Thoracic aorta (tissue), 2 donors: ENCODE measurements at regions not wholly inside any gene's neighbourhood (a gene's known extent, or its start where the extent isn't known, plus 50 kb on each side); places are given as distances from the start of the nearest gene placed in this dataset.

Source experiments
- ATAC-seq: fragments of 150-250 bp; one replicate; pipeline ENCODE4 v1.8.0; 2017; ENCODE audit warnings: low read depth; ENCODE audit not compliant: insufficient number of reproducible peaks, low FRiP score
- DNase-seq: peaks from one replicate; pipeline ENCODE4 v3.0.0-alpha.2; 2020; ENCODE audit warnings: low spot score
- H3K27ac ChIP-seq, 2 donors: fragments of 200-600 bp; sonication (generic); 1 replicate in 1 of 2; 2 replicates in 1 of 2; pipeline ENCODE4 v1.5.1; 2016; ENCODE audit warnings: mild to moderate bottlenecking in 2 of 2, moderate library complexity in 2 of 2
- H3K27me3 ChIP-seq: fragments of 200-600 bp; sonication (generic); replicated peaks from 2 replicates; pipeline ENCODE4 v1.6.0; 2016; ENCODE audit warnings: mild to moderate bottlenecking; ENCODE audit not compliant: insufficient read depth
- H3K36me3 ChIP-seq: fragments of 200-600 bp; sonication (generic); one replicate; pipeline ENCODE4 v1.5.1; 2016
- H3K4me1 ChIP-seq, 2 donors: fragments of 200-600 bp; sonication (generic); 1 replicate in 1 of 2; 2 replicates in 1 of 2; pipeline versions ENCODE4 v1.5.1 to v1.6.0; 2016; ENCODE audit warnings: low read depth in 2 of 2, mild to moderate bottlenecking in 1 of 2; ENCODE audit not compliant: control insufficient read depth in 1 of 2
- H3K4me3 ChIP-seq: fragments of 200-600 bp; sonication (generic); 2 replicates; pipeline ENCODE4 v1.5.1; 2016; ENCODE audit warnings: mild to moderate bottlenecking
- H3K9me3 ChIP-seq: fragments of 200-600 bp; sonication (generic); 2 replicates; pipeline ENCODE4 v1.5.1; 2016
- TF ChIP-seq, protein P1 (sequence below): fragments of 200-600 bp; sonication (generic); IDR thresholded peaks from one replicate; pipeline ENCODE4 v1.5.1; 2019; ENCODE audit warnings: antibody characterized with exemption

DNA sequence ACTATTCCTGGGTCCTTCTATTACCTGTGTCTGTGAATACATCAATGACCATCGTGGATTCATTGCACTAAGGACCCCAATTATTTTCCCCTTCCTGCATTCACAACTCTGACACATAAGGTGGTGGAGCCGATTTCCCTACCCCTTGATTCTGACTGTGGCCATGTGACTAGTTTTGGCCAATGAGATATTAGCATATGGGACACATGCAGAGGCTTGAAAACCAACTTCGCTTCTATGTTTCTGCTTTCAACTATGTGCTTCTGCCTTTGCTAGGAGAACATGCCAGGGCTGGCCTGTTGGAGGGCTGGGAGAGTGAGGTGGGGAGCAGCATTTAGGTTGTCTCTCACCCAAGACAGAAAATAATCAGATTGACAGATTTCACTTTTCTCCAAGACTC lies 483.1 kb upstream of the JAG1 start:
- H3K27me3 ChIP-seq: no peaks in the 10 kb centered on the region
- no peak overlapping the region for H3K27ac ChIP-seq
- H3K4me3 ChIP-seq: no peak overlapping the region
- no peak for ATAC-seq
- TF ChIP-seq, protein P1, sequence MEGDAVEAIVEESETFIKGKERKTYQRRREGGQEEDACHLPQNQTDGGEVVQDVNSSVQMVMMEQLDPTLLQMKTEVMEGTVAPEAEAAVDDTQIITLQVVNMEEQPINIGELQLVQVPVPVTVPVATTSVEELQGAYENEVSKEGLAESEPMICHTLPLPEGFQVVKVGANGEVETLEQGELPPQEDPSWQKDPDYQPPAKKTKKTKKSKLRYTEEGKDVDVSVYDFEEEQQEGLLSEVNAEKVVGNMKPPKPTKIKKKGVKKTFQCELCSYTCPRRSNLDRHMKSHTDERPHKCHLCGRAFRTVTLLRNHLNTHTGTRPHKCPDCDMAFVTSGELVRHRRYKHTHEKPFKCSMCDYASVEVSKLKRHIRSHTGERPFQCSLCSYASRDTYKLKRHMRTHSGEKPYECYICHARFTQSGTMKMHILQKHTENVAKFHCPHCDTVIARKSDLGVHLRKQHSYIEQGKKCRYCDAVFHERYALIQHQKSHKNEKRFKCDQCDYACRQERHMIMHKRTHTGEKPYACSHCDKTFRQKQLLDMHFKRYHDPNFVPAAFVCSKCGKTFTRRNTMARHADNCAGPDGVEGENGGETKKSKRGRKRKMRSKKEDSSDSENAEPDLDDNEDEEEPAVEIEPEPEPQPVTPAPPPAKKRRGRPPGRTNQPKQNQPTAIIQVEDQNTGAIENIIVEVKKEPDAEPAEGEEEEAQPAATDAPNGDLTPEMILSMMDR: no peak
- no peaks in the 10 kb centered on the region for H3K36me3 ChIP-seq
- DNase-seq: no peak
- peaks cover 19 to 22% of the 10 kb centered on the region in 2 donors for H3K4me1 ChIP-seq
- no peaks in the 10 kb centered on the region for H3K9me3 ChIP-seq

DNA sequence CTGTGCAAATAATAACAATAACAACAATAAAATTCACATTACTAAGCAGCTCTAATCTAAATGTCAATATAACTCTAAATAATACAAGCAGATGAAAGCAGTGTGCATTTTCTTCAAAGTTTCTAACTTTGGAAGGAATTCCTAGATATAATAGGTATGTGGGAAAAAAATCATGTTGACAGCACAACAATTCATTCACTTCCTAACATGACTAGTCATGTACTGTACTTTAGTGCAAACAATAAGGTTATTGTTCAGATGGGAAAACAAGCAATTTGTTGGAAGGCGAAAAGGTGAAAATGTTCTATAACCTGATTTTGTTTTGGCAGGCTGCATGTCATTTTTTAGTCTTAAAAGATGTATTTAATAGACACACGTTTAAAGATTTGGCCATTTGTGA lies 484.3 kb upstream of the JAG1 start:
- H3K4me3 ChIP-seq: no peak overlapping the region
- no peak for ATAC-seq
- no peaks in the 10 kb centered on the region for H3K36me3 ChIP-seq
- TF ChIP-seq, protein P1: no peak
- no peaks in the 10 kb centered on the region for H3K27me3 ChIP-seq
- DNase-seq: no peak
- H3K27ac ChIP-seq: no peak overlapping the region
- H3K9me3 ChIP-seq: no peaks in the 10 kb centered on the region
- peaks cover 19 to 22% of the 10 kb centered on the region in 2 donors for H3K4me1 ChIP-seq

DNA sequence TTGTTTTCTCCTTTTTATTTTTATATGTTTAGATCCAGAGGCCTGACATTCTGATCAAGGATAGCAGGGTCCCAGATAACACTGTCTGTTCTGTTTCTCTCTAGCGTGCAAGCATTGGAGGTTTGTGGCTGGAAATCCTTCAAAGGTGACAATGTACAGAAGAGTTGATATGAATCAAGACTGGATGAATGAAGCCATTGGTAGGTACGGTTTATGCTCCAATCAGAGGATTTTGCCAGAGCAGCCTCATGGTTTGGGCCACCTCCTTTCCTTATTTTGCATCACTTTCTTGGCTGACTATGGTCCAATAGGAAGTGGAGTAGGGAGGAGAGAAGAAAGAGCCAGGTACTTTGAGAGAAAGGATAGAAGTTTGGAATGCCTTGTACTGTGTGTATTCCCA lies 484.8 kb upstream of the JAG1 start:
- DNase-seq (no peak), ATAC-seq (no peak)
- TF ChIP-seq, protein P1: no peak
- Histone ChIP-seq H3K4me1 (peaks cover 16 to 17% of the 10 kb centered on the region in 2 donors), H3K36me3 (no peaks in the 10 kb centered on the region), H3K27me3 (no peaks in the 10 kb centered on the region), H3K27ac (no peak overlapping the region), H3K4me3 (no peak overlapping the region), H3K9me3 (no peaks in the 10 kb centered on the region)

DNA sequence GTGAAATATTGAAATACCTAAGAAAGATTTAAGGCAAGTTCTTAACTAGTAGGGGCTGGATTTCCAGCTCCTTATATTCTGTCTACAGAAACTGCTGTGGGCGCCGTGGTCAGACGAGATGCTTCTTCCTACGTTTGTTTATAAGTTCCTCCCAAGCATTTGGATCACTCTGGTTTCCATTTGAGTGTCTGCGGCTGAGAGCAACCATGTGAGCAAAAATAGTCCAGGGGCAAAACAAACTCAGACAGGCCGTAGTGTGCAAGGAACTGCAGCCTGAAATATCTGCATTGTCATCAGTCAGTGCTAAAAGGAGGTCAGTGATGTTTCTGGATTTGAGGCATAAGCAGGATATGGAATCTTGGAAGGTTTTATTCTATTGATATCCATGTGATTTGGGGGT lies 485.9 kb upstream of the JAG1 start:
- no peak for ATAC-seq
- H3K27ac ChIP-seq: peak overlapping the region; percentile 45 to 73
- no peaks in the 10 kb centered on the region for H3K36me3 ChIP-seq
- no peaks in the 10 kb centered on the region for H3K9me3 ChIP-seq
- peaks cover 13 to 15% of the 10 kb centered on the region in 2 donors for H3K4me1 ChIP-seq
- no peak for DNase-seq
- no peak overlapping the region for H3K4me3 ChIP-seq
- TF ChIP-seq, protein P1: no peak
- no peaks in the 10 kb centered on the region for H3K27me3 ChIP-seq

DNA sequence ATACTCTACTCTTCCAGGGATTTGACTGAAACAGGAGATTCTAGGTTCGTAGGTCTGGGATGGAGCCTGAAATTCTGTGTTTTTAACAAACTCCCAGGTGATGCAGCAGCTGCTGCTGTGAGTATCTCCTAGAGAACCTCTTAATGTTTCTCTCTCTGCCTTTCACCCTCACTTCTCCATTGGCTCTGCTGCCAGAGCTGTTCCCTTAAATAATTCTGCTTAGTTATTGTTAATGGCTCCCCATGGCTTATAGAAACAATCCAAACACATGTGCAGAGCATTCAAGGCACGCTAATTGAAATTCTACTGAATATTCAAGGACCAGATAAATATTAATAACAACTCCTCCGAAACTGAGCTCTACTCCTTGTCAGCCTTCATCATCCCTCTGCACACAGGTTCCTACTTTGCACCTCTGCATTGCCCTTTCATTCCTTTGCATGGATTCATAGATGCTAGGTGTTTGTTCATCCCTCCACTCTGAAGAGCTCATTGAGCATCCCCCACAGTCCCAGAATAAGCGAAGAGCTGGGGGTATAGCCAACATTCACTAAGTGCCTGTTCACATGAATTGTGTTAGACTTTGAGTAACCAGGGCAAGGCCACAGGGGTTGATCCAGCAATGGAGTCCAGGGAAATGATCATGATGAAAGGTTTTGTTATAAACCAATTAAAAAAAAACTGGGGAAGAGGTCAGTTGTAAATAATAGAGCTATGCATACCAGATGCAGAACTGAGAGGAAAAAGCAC lies 488.4 kb upstream of the JAG1 start:
- ATAC-seq (no peak), DNase-seq (no peak)
- H3K27ac ChIP-seq: no peak overlapping the region
- H3K9me3 ChIP-seq: no peaks in the 10 kb centered on the region
- TF ChIP-seq, protein P1: no peak
- H3K36me3 ChIP-seq: no peaks in the 10 kb centered on the region
- no peak overlapping the region for H3K4me3 ChIP-seq
- H3K27me3 ChIP-seq: no peaks in the 10 kb centered on the region
- peaks cover 13 to 15% of the 10 kb centered on the region in 2 donors for H3K4me1 ChIP-seq
